Renal pelvis (tissue), 1 donor: ENCODE measurements at regions not wholly inside any gene's neighbourhood (a gene's known extent, or its start where the extent isn't known, plus 50 kb on each side); places are given as distances from the start of the nearest gene placed in this dataset.
A peak's percentile ranks its signal among the peaks of the same experiment; 100 is the strongest.

Source experiments
- DNase-seq: peaks from one replicate; pipeline ENCODE4 v3.0.0-alpha.2; 2013

DNA sequence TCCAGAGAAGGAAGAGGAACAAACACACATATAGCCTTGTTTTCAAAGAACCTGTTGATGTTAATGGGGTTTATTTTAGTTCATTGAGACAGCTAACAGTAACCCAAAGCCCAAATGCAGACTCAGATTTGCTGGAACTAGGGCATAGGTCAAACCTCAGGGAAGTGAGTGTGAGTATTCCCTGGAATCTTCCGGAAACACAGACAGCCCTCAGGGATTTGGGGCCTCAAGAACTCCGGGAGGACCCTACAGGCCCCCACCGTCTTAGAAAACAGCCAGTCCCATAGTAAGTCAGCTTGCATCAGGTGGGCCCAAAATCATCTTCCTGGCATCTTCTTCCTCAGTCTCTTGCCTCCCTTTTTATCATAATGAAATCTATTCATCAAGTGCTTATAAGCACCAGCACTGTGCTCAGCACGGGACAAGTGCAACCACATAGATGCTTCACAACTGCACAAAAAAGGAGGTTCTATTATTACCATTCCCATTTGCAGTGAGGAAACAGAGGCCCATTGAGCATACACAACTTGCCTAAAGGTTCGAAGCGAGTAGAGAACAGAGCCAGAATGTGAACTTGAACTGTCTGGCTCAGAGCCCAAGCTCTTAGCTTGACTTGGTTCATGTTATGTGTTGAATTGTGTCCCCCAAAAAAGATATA, 50.2 kb upstream of the BCL11A start:
- no peak for DNase-seq

DNA sequence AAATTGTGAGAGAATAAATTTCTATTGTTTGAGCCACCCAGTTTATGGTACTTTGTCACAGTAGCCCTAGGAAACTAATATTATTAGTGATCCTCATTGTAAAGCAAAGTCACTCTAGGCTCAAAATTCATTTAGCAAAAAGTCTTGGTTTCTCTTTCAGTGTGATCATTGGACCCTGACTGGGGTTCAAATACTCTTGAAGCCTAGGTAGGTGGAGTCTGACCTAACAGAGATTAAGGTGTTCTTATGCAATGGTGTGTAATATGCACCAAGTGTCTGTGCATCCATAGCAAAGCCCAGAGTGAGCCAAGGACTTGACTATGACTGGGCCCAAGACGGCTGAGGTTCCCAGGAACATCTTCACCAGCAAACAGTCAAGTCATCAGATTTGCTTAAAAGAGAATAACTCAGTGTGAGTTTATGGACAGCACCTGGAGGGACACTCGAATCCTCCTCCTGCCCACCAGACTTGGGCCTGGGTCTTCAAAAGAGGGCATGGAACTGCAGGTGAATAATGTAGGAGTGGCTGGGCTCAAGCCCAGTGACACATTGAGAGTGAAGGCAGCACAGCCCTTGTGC, 51.1 kb upstream of the BCL11A start:
- DNase-seq = no peak

DNA sequence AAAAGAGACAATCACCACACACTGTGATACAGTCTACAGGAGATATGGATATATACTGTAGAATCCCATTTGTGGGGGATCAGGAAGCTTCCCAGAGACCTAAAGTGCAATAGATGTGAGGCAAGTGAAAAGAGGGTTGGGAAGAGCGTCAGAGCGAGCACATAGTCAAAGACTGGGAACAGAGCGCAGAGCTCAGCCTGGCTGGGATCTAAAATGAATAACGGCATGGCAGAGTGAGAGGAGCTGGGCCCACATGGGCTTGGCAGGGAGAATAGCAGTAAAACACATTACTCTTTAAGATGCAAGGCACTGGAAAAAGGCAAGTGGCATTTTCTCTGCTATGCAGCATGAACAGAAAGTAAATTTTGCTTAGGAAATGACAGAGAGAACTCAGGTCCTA, 52.4 kb upstream of the BCL11A start:
- no peak for DNase-seq

DNA sequence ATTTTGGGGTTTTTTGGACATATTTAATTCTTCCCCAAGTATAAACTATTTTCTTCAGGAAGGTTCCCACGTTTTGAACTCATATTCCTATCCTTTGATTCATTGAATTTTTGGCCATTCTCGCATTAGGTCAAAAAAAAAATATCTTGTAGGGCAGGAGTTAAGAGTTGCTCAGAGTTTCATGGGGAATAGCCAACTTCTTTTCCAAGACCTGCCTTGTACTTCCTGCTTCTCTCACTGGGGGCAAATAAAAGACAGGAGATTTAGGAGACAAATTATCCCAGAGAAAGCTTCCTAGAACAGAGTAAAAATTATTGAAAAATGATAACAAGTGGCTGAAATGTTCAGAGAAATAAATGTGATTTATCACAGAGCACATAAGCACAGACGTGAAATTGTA, 55.2 kb upstream of the BCL11A start:
- DNase-seq = no peak

DNA sequence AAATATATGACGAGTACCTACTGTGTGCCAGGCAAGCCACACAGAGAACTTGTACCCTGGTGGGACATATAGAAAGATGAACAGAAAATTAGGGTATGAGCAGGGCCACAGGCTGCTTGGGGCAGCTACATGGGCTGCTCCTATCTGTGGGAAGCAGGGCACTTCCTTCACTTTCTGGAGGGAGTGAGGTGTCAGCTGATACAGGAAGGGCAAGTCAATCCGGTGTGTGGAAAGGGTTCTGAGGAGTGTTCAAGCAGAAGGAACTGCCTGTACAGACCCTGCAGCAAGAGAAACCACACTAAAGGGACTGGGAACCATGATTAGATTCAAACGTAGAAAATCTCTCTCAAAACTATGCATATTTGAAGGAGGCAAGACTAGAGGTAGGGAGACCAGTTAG, 58.6 kb upstream of the BCL11A start:
- no peak for DNase-seq

DNA sequence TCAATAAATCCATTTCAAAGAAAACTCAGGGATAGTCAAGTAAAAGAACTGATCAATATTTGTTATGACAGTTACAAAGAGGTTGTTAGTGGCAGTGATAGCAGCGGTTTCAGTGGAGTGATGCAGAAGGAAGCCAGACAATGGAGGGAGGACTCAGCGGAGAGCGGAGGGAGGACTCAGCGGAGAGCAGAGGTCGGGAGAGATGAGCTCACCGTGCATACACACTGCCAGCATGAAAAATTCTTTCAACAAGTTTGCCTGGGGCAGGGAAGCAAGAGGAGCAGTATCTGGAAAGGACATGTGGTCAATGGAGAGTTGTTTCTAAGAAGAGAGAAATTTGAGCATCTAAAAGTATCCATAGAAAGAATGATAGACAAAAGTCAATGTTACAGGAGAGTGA, 60.9 kb upstream of the BCL11A start:
- DNase-seq = no peak

DNA sequence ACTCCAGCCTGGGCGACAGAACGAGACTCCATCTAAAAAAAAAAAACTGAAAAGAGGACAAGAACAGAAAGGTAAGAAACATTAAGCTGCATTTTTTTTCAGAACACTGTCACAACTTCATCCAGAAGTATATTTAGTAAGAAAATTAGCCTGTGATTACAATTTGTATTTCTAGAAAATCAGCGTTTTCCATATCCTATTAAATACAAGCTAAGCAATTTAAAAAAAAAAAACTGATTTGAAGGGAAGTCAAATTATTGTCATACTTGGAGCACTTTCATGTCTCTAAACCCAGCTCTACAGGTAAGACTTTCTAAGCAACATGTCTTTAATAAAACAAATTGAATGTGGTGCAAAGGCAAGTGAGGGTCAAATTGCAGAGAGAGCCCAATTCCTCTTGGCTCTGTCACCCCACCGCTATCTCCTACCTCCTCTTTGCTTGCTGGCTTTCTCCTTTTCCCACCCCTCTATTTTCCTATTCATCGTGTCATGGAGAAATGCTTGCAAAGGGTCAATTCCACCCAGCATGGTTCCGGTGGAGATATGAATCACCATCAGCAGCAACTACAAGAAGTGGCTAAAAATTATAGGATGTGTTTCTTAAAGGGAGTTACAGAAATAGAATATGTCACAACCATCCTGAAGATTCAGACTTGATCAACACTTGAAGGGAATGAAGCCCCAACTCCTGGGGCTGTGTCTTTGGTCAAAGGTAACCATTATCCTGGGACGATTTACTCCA, 68.4 kb upstream of the BCL11A start:
- DNase-seq = no peak

DNA sequence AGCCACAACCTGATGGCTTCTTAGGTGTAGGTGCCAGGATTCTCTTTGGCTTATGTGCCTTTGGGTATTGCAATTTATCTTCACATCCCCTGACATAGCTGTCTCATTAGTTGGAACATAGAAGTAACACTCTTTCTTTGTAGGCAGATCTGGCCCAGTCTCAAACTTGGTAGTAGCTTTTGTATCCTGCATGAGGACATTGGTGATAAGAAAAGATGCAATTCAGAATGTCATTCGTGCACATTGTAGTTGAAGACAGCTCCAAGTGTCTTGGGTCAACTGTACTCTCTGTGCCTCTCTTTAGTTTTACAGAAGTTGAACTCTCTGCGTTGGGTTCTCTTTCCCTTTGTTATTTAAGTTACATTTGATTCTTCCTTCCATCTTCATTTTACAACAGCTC, 69.6 kb upstream of the BCL11A start:
- DNase-seq = no peak

DNA sequence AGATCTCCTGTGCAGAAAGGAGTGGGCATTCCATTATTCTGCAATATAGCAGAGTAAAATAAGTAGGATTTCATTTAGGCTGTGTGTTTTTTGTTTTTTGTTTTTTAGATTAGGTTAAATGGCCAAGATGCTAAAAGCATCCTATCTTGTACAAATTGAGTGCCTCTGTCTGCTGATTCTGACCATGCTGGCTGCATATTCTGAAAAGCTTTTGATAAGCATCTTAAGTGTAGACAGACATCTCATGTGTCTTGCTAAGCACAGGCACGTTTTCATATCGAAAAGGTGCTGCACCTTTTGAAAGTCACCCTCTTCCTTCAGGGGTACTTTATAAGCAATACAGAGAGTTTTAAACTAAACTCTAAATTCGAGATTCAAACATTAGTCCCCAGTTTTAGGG, 74.0 kb upstream of the BCL11A start:
- no peak for DNase-seq

DNA sequence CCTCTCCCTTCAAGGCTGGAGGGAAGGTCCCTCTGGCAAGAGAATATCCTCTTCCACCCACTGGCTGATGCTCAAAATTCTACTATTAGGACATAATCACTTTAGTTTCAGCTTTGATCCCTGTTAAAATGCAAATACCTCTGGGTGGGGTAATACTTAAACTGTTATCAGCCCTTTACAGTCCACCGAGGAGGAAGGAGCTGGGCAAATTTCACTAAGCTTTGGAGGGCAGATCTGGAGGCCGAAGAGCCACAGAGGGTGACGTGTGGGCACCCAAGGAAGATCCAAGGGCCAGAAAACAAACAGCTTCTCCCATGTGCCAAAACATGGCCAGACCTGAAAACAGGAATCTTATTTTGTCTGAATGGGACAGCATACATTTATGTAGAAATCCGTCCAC, 74.6 kb upstream of the BCL11A start:
- no peak for DNase-seq

DNA sequence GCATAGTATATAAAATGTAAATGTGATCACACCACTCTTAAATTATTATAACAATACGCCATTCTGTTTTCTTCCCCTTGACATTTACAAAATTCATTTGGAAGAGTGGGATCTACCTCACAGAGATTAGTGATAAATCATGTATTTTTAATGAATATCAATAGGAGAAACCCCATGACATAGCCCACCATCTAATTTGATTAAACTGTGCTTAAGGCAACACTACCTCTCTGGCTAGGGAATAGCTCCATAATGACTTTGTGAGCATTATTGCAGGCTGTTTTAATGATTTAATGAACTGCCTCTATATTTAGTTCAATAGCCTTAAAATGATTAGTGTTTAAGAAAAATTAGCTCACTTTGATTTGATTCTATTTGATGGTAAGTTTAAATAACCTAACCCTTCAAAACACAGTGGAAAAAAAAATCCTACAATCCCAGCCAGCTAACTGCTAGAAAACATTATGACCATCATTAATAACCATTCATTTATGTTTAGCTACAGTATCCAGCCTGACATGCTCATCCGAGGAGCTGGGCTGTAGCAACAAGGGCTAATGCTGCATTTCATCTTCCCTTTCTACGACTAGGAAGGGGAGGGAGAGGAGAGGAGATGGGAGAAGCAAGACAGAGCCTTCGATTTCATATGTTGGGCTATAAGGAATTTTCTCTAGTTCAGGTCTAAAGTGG, 75.3 kb upstream of the BCL11A start:
- DNase-seq = peak; percentile 10

DNA sequence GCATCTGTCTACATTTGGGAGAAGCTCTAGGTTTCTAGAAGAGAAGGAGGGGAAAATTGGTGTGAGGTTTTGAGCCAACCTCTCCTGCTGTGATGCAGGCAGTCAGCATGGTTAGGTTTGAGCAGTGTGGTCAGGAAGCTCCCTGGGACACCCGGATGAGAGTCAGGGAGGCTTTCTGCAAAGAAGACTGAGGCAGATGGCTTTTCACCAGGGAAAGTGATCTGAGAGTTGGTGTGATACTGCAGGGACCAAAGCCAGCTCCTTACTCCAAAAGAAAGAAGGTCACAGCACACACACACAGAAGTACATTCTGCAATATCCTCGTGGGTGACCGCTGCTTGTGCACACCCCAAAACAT, 75.8 kb upstream of the BCL11A start:
- DNase-seq = no peak

DNA sequence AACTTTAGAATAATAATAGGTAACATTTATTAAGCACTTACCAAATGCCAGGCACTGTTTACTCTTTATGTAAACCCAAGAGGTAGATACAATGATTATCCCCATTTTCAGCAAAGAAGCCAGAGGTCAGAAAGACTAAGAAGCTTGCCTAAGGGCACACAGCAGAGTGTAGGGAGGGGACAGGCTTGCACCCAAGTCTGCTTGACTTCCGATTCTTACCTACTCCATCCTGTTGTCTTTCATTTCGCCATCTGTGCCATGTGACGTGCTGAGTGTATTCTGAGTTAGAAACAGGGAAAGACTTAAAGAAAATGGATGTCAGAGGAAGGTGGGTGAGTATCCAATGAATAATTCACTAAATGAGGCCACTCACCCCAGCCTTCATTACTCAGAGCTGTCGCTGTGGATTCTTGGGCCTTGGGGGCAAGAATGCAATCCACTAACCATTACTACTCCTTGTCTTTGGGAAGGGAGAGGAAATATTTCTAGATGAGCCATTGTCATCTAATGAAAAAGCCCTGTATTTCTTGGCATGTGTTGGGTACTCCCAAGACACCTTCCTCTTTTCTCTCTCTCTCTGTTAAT, 76.4 kb upstream of the BCL11A start:
- DNase-seq = no peak

DNA sequence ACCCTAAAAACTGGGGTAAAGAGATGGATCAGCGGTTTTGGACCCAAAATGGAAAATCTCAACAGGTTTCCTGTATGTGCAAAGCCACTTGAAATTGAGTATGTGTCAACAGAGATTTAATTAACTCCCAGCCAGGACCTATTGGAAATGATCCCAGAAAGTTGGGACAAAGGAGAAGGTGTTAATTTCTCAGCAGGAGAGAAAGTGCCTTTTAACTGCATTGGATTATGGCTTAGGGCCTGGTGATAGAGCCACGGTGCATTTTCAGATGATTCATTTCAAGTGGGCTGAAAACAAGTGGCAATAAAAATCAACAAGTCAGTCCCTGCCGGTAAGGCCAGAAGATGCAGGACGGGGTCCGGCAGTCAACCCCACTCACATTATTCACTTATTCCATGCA, 80.2 kb upstream of the BCL11A start:
- no peak for DNase-seq

DNA sequence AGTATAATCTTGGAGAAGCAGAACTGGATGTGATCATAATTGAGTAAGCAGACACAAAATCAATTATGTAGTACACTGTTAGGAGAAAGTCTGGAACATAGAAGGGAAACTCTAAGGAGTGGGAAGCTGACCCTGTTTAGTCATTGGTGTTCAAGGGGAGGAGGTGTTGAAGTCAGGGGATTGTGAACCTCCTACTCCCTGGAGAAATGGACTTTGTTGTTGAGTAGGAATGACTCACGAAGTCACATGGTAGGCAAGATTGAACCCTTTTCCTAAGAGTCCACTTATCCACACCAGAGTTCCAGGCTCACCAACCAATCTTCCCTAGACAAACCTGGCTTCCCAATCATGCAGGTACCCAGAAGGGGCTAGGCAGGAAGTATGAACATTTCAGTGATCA, 81.0 kb upstream of the BCL11A start:
- DNase-seq = no peak

DNA sequence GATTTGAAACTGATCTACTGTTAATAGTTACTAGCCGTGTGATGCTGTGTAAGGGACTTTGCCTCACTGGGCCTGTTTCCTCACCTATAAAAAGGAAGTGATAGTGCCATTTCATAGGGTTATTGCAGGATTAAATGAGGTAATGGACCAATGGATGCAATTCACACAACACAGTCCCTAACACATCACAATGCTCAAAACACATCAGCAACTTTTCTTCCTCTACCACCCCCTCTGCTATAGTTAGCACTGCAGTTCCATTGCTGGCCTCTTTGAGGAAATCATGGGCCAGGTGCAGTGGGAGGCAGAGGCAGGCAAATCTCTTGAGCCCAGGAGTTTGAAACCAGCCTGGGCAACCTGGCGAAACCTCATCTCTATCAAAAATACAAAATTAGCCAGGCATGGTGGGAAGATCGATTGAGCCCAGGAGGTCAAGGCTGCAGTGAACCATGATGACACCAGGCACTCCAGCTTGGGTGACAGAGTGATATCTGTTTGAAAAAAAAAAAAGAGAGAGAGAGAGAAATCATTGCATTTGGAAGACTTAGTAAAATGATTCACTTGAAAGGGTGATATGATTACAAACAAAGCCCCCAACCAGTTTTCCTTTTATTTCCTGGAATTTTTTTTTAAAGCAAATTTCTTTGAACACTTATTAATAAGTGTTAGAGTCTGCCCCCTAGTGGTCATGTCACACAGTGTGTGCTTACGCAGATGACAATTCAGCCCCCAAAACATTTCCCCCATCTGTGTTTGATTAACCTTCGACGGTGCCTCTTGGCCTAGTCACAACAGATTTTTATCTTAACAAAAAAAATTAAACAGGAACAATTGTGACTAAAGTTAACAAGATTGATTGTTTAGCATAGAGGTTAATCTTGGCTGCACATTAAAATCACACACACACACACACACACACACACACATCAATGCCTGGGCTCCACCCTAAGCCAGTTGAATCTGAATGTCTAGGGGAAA, 88.6 kb upstream of the BCL11A start:
- peak; percentile 21 for DNase-seq

DNA sequence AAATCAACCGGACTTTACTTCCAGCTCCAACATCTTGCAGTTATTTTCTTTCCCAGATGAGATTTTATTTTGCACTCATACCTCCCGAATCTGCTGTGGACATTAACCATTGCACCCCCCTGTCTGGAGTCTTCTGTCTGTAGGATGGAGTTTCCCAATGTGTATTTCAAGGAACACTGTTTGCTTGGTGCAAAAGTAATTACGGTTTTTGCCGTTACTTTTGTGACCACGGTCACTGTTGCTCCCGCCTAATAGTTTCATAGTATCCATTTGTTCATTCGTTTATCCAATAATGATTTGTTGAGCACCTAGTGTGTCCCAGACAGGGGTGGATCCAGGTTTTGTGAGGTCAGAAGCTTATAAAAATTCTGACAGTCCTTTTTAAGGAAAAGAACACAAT, 90.3 kb upstream of the BCL11A start:
- no peak for DNase-seq

DNA sequence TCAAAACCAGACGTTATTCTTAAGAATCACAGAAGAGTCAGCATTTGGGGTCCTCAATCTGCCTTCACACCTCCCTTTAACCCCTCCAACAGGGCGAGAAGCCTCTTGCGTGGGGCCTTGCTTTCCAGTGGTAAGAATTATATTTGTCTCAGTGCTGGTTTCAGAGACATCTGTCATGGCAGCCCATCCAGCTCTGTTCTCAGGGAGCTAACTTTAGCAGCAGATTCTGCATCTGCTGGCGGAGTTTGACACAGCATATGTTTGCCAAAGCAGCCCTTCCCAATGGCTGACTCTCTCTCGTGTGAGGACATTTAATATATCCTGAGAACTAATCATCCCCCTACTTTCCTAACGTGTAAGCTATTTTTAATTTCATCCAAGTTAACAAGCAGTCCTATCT, 91.5 kb upstream of the BCL11A start:
- no peak for DNase-seq

DNA sequence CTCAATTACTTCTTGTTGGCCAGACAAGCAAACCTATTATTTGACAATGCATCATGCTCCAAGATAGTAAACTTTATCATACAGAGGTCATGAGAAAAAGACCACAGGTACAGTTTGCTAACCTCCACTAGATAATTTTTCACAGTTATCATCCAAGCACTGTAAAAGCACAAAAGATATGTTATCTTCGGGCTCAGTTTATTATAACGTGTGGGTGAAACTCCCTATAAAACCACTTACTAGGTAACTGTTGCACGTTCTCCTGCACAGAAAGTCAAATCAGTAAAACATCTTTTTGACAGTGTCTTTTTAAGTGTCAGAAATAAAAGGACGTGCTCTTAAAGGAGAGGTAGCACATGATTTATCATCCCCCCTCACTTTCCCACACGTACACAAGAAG, 94.7 kb upstream of the BCL11A start:
- DNase-seq = no peak

DNA sequence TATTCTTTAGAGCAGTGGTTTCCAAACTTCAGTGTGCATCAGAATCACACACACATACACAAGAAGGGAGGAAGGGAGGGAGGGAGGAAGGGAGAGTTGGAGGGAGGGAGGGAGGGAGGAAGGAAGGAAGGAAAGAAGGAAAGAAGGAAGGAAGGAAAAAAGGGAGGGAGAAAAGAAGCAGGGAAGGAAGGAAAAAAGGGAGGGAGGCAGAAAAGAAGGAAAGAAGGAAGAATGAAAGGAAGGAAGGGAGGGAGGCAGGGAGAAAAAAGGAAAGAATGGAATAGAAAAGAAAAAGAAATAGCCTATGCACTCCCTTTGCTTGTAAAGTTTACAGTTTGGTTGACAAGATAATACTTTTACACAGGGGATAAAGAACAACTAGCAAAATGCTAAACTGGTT, 96.3 kb upstream of the BCL11A start:
- no peak for DNase-seq

DNA sequence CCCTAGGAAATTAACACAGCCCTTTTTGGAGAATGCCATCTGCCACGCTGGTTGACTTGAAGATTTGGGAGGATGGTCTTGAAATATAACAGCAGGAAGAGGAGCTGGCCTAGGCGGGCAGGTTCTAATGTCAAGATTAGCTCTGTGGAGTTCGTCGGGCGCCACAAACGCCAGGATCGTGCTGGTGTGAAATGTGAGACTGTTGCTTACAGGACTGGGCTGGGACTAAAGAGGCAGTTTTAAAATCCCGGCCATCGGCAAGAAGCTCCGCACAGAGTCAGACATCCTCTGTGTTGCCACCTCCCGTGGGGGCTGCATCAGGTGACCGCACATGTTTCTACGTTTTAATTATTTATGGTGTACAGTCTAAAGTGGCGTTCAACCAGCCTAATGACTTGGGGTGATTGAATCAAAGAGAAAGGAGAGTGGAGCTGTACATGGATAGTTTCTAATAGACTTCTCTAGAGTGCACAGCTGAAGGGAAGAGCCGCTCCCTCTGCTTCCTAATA, 99.4 kb upstream of the BCL11A start:
- peak; percentile 10 for DNase-seq
